Glutamatergic neuron (in vitro differentiated cells): ENCODE measurements at regions not wholly inside any gene's neighbourhood (a gene's known extent, or its start where the extent isn't known, plus 50 kb on each side); places are given as distances from the start of the nearest gene placed in this dataset.

ENCODE experiments used
- DNase-seq: peaks from one replicate; pipeline ENCODE4 v3.0.0; 2022
- H3K27ac Mint-ChIP-seq: one replicate; pipeline ENCODE4 v1.8.0; 2020; ENCODE audit warnings: mild to moderate bottlenecking, mixed read lengths, inconsistent platforms; ENCODE audit not compliant: unreplicated experiment
- H3K27me3 Mint-ChIP-seq: one replicate; pipeline ENCODE4 v1.8.0; 2020; ENCODE audit warnings: mild to moderate bottlenecking, moderate library complexity, mixed read lengths, inconsistent platforms; ENCODE audit not compliant: unreplicated experiment
- H3K36me3 Mint-ChIP-seq: one replicate; pipeline ENCODE4 v1.8.0; 2020; ENCODE audit warnings: mild to moderate bottlenecking, mixed read lengths, inconsistent platforms; ENCODE audit not compliant: unreplicated experiment
- H3K4me1 Mint-ChIP-seq: one replicate; pipeline ENCODE4 v1.8.0; 2020; ENCODE audit warnings: mild to moderate bottlenecking, low read depth, mixed read lengths, inconsistent platforms; ENCODE audit not compliant: unreplicated experiment
- H3K4me3 Mint-ChIP-seq: one replicate; pipeline ENCODE4 v1.8.0; 2020; ENCODE audit warnings: mild to moderate bottlenecking, mixed read lengths, inconsistent platforms; ENCODE audit not compliant: unreplicated experiment
- H3K9me3 Mint-ChIP-seq: one replicate; pipeline ENCODE4 v1.8.0; 2020; ENCODE audit warnings: mild to moderate bottlenecking, moderate library complexity, mixed read lengths, inconsistent platforms; ENCODE audit not compliant: unreplicated experiment
- TF ChIP-seq, protein P1 (sequence below): fragments of 200-600 bp; sonication (generic); IDR thresholded peaks from one replicate; pipeline ENCODE4 v1.5.0; 2021; ENCODE audit not compliant: partially characterized antibody, unreplicated experiment

DNA sequence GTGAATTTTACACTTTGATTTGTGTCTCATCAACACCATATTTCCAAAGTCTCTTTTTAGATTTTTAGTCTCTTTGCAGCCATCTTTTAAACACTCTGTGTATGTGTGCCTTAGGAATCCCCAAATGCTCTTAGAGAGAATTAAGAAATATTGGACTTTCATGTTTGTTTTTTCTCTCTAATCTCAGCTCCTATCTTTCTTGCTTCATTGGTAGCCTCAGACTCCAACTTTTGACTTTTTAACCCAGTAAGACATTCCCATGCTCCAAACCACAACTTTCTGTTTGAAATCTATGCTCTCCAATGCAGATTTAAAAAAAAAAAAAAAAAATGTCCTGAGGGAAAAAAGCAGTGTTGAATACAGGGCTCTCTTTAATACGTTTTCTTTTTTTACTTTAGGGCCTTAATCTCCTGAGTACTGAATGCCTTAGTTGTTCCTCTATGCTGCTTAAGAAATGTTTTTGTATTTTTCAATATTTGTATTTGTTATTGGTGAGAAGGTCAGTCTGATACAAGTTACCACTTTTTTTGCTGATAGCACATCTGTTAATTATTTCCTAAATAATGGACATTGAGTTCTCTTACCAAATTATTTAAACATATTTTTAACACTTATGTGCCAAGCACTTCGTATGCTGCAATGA lies 489.9 kb downstream of the NXPH1 start:
- H3K4me3 Mint-ChIP-seq: no peak overlapping the region
- TF ChIP-seq, protein P1, sequence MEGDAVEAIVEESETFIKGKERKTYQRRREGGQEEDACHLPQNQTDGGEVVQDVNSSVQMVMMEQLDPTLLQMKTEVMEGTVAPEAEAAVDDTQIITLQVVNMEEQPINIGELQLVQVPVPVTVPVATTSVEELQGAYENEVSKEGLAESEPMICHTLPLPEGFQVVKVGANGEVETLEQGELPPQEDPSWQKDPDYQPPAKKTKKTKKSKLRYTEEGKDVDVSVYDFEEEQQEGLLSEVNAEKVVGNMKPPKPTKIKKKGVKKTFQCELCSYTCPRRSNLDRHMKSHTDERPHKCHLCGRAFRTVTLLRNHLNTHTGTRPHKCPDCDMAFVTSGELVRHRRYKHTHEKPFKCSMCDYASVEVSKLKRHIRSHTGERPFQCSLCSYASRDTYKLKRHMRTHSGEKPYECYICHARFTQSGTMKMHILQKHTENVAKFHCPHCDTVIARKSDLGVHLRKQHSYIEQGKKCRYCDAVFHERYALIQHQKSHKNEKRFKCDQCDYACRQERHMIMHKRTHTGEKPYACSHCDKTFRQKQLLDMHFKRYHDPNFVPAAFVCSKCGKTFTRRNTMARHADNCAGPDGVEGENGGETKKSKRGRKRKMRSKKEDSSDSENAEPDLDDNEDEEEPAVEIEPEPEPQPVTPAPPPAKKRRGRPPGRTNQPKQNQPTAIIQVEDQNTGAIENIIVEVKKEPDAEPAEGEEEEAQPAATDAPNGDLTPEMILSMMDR: no peak
- H3K27ac Mint-ChIP-seq: no peak overlapping the region
- H3K4me1 Mint-ChIP-seq: no peaks in the 10 kb centered on the region
- no peaks in the 10 kb centered on the region for H3K9me3 Mint-ChIP-seq
- H3K36me3 Mint-ChIP-seq: no peaks in the 10 kb centered on the region
- no peaks in the 10 kb centered on the region for H3K27me3 Mint-ChIP-seq
- DNase-seq: no peak

DNA sequence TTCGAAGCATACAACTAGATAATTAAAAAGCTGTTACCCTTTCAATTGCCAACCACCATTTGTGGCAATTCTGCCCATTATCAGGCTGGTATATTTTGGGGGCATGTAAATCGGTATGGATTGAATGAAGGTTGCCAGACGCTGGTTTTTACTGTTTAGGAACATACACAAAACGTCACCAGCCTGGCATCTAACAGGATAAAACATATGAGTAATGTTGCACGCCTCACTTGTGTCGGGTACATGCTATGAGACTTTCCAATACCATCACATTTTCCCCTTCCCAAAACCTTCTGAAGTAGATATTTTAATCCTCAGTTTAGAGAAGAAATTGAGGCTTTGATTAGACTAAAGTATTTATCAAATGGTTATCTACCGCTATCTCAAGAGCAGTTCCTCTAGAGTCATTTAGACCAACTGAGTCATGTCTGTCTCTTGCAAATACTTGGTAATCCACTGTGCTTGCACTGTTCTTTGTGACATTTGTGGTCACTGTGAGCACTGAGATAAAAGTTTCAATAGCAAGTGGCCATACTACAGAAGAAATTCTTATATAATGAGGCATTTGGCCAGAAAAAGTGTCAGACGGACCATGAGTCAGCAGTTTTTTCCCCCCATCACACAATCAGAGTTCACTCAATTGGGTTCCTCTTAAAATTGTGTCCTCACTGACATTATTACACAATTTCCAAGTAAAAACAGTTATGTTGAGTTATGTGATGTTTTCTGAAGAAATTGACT lies 498.7 kb downstream of the NXPH1 start:
- no peak overlapping the region for H3K27ac Mint-ChIP-seq
- H3K36me3 Mint-ChIP-seq: no peaks in the 10 kb centered on the region
- TF ChIP-seq, protein P1: no peak
- H3K4me1 Mint-ChIP-seq: no peaks in the 10 kb centered on the region
- DNase-seq: no peak
- no peak overlapping the region for H3K4me3 Mint-ChIP-seq
- peaks cover 1% of the 10 kb centered on the region for H3K9me3 Mint-ChIP-seq
- H3K27me3 Mint-ChIP-seq: no peaks in the 10 kb centered on the region

DNA sequence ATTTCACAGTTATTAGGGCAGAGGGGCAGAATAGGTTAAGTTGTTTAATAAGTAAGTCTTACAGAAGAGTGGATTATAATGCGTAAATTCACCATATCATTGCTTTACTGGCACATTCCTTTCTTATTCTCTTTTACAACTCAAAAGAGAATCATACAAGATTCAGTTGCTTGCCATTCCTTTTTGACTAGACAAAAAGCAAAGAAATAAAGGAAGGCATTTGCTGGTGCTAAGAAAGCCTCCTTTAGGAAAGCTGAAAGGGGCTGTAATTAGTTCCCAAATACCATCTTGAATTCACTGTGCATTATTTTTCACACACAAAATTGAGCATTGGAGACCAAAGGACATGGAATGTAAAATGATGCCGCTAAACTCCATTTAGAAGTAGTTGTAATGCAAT lies 499.3 kb downstream of the NXPH1 start:
- Mint-ChIP-seq H3K4me3 (no peak overlapping the region), H3K27me3 (no peaks in the 10 kb centered on the region), H3K4me1 (no peaks in the 10 kb centered on the region), H3K27ac (no peak overlapping the region), H3K36me3 (no peaks in the 10 kb centered on the region), H3K9me3 (peaks cover 1% of the 10 kb centered on the region)
- TF ChIP-seq, protein P1: no peak
- DNase-seq: no peak

DNA sequence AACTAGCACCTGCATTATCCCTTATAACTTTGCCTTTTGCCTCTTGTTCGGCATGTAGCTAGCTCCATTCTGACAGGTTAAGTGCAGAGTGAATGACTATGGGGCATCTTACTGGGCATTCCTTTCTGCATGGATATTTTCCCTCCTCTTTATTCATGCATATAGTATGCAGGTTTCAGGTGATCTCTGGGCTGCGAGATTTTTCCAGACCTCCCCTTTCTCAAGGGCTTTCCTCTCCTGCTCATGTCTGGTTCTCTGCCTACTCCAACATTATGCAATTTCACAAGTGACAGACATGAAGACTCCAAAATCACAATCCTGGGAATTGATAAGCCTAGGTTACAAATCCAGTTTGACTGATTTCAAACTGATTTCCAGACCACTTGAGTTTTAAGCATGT lies 503.8 kb downstream of the NXPH1 start:
- H3K4me3 Mint-ChIP-seq: no peak overlapping the region
- TF ChIP-seq, protein P1: no peak
- H3K9me3 Mint-ChIP-seq: peaks cover 1% of the 10 kb centered on the region
- DNase-seq: no peak
- no peaks in the 10 kb centered on the region for H3K4me1 Mint-ChIP-seq
- H3K27ac Mint-ChIP-seq: no peak overlapping the region
- H3K36me3 Mint-ChIP-seq: no peaks in the 10 kb centered on the region
- H3K27me3 Mint-ChIP-seq: peaks cover 6% of the 10 kb centered on the region

DNA sequence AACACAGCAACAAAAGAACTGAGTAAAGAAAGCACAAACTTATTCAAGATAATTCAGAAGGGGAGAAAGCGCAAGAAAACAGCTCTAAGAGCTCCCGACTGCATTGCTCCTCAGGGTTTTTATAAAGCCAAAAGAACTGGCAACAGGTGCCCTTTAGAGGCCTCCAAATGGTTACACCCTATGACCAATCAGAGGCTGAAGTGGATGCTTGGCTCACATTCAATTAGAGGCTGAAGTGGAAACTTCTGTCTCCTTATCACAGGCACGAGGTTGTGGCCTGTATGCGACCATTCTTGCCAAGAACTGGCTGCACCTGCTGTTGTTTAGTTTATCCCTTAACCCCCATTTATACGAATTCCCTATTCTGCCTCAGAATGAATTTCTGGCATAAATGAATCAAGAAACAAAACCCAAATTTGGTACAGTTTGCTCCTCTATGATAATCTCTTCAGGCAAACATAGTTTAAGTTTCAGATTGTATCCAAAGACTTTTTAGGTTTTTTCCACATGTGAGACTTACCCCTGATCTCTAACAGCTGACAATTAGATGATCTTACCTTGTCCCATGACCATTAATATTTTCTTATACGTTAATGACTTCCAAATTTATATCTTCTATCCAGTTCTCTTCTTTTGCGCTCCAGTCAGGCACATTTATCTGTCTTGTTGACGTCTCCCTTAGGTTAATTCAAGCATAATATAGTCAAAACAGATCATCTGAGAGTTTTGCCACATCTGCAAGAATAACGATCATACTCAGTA lies 504.8 kb downstream of the NXPH1 start:
- peaks cover 6% of the 10 kb centered on the region for H3K27me3 Mint-ChIP-seq
- TF ChIP-seq, protein P1: no peak
- no peaks in the 10 kb centered on the region for H3K4me1 Mint-ChIP-seq
- no peak overlapping the region for H3K4me3 Mint-ChIP-seq
- H3K36me3 Mint-ChIP-seq: no peaks in the 10 kb centered on the region
- no peak for DNase-seq
- peaks cover 1% of the 10 kb centered on the region for H3K9me3 Mint-ChIP-seq
- no peak overlapping the region for H3K27ac Mint-ChIP-seq
